Colonic mucosa (tissue), 4 donors: ENCODE measurements at regions not wholly inside any gene's neighbourhood (a gene's known extent, or its start where the extent isn't known, plus 50 kb on each side); places are given as distances from the start of the nearest gene placed in this dataset.
"Not testable (repeated sequence)": the region's sequence is repeated elsewhere in the genome, so short reads cannot be mapped to it uniquely, and the experiment has no call there.

ENCODE experiments used
- DNase-seq: peaks from one replicate; pipeline ENCODE4 v3.0.0-alpha.2; 2020
- H3K27ac ChIP-seq: fragments of 200-600 bp; one replicate; pipeline ENCODE4 v1.8.0; 2021
- H3K27me3 ChIP-seq: fragments of 200-600 bp; one replicate; pipeline ENCODE4 v1.8.0; 2021
- H3K36me3 ChIP-seq: fragments of 200-600 bp; one replicate; pipeline ENCODE4 v1.8.0; 2021
- H3K4me1 ChIP-seq: fragments of 200-600 bp; one replicate; pipeline ENCODE4 v1.8.0; 2021; ENCODE audit warnings: mild to moderate bottlenecking
- H3K4me3 ChIP-seq: fragments of 200-600 bp; one replicate; pipeline ENCODE4 v1.8.0; 2021
- H3K9ac ChIP-seq, 2 donors: one replicate each; pipeline ENCODE4 v1.7.0; 2013; ENCODE audit warnings: control low read depth in 2 of 2, low read depth in 2 of 2, low read length in 2 of 2
- H3K9me3 ChIP-seq: fragments of 200-600 bp; one replicate; pipeline ENCODE4 v1.8.0; 2021
- intact Hi-C: fragments of 100-400 bp; cut with DNase I; formaldehyde crosslinking; loops from one replicate; pipeline ENCODE4 v1.14.1; 2022
- TF ChIP-seq, protein P1 (sequence below): fragments of 200-600 bp; IDR thresholded peaks from one replicate; pipeline ENCODE4 v1.8.0; 2022; ENCODE audit warnings: antibody characterized with exemption, mild to moderate bottlenecking
- donor health status: healthy.
- donor health status: DM: no; HTN: no; CAD: no.
- donor health status: DM: no; HTN: no; CAD: no.

DNA sequence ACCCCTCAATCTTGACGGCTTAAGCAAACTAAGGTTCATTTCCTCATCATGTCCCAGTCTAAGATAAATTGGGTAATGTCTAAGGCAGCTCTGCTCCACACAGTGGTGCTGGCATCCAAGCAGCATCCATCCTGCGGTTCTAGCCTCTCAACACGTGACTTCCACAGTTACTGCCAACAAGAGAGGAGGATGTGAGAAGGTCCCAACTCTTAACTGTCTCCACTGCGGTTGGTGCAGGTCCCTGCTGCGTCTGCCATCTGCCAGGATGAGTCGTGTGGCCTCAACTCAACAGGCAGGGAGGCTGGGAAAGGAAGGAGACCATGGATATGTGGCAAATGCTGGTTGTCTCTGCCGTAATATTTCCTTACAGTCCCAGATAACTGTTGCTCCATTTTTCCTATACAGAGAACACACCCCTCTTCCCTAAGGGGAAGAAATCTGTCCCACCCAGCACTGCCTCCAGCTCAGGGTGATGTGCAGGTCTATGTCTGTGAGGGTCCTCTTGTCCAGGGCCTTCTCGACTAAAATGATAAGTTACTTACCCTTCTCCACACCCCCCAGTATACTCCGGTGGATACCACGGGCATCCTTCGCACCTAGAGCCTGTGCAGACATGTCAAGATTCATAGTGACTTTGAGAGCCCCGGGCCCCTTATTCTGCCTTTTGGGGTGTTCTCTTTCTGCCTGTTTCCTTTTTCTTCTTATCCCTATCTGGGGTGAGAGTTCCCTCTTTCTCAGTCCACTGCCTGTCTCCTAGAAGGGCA lies 64.7 kb downstream of the KCNJ18 start:
- DNase-seq = no peak
- TF ChIP-seq, protein P1, sequence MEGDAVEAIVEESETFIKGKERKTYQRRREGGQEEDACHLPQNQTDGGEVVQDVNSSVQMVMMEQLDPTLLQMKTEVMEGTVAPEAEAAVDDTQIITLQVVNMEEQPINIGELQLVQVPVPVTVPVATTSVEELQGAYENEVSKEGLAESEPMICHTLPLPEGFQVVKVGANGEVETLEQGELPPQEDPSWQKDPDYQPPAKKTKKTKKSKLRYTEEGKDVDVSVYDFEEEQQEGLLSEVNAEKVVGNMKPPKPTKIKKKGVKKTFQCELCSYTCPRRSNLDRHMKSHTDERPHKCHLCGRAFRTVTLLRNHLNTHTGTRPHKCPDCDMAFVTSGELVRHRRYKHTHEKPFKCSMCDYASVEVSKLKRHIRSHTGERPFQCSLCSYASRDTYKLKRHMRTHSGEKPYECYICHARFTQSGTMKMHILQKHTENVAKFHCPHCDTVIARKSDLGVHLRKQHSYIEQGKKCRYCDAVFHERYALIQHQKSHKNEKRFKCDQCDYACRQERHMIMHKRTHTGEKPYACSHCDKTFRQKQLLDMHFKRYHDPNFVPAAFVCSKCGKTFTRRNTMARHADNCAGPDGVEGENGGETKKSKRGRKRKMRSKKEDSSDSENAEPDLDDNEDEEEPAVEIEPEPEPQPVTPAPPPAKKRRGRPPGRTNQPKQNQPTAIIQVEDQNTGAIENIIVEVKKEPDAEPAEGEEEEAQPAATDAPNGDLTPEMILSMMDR = no peak
- H3K4me1 ChIP-seq = no peaks in the 10 kb centered on the region
- no peak overlapping the region for H3K4me3 ChIP-seq
- intact Hi-C loops = no loop called here
- no peak overlapping the region for H3K27ac ChIP-seq
- H3K36me3 ChIP-seq = no peaks in the 10 kb centered on the region
- no peak overlapping the region for H3K9ac ChIP-seq
- H3K27me3 ChIP-seq = no peaks in the 10 kb centered on the region
- H3K9me3 ChIP-seq = no peaks in the 10 kb centered on the region

DNA sequence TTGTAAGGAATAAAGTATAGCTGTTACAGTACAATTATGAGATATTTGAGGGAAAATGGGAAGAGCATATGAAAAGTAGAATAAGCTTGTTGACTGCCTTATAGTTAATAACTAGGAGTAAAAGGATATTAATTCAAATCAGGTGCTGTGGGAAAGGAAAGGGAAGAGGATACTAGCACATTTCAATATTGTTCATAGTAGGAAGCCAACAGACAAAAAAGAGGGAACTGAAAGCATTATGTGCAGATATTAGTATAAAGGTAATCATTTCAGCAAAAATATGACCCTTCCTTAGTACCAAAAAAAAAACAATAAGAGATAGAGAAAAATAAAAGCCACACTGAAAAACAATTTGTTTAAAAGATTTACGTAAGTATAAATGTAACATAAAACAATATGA lies 67.3 kb downstream of the KCNJ18 start:
- H3K27ac ChIP-seq, H3K36me3 ChIP-seq, H3K4me3 ChIP-seq, H3K9me3 ChIP-seq, intact Hi-C loops, H3K4me1 ChIP-seq, DNase-seq, H3K9ac ChIP-seq, H3K27me3 ChIP-seq: not testable (repeated sequence)

DNA sequence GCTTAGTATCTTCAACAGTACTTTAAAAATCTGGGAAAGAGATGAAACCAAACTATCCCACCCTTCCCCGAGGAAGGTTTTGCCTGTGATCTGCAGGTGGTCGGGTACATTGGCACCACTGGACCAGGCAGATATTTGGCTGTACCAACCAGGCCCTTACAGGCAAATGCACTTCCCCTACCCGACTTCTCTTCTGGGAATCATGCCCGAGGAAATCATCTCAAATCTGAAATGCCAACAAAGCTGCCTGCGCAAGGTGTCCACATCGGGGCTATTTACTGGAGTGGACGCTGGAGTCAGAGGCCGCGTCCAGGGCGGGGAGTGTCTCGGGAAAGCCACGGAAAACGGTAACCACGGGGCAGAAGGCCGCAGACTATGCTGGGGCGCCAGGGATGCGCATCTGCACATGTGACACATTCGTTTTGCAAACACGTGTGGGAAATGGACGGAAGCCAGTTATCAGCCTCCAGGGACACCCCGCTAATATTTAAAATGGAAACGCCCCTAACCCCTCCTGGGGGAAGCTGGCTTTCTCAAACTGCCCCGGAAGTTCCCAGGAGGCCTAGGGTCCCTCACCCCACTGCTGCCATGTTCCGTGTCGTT lies 71.5 kb downstream of the KCNJ18 start:
- intact Hi-C loops, H3K36me3 ChIP-seq, H3K9me3 ChIP-seq, H3K4me3 ChIP-seq, H3K27ac ChIP-seq, H3K4me1 ChIP-seq, DNase-seq, H3K9ac ChIP-seq, H3K27me3 ChIP-seq: not testable (repeated sequence)

DNA sequence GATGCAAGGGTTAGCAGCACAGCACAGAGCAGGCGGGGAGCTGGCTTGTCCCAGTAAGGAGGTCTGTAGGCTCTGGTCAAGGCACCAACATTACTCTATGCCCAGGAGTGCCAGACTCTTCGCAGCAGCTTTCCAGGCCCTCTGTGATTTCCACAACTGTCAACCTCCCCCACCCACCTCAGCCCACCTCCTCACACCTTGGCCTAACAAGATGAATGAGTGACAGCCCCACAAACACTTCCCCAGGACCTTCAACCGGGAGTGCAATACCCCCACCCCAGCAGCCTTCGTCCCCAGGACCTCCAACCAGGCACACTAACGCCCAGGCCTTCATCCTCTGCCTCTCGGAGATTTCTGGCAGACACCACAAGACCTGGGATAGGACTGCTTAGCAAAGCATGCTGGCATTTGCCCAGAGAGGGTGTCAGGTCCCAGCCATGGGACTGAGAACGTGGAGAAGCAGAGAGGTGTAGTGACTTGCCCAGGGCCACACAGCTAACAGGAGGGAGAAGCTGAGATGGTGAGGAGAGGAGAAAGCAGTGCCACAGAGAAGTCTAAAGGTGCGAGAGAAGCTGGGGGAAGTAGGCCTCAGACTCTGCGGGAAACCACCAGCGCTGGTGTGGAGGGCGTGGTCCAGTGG lies 73.4 kb downstream of the KCNJ18 start:
- H3K27ac ChIP-seq, H3K27me3 ChIP-seq, H3K9ac ChIP-seq, DNase-seq, H3K4me3 ChIP-seq, intact Hi-C loops, H3K4me1 ChIP-seq, H3K36me3 ChIP-seq, H3K9me3 ChIP-seq: not testable (repeated sequence)

DNA sequence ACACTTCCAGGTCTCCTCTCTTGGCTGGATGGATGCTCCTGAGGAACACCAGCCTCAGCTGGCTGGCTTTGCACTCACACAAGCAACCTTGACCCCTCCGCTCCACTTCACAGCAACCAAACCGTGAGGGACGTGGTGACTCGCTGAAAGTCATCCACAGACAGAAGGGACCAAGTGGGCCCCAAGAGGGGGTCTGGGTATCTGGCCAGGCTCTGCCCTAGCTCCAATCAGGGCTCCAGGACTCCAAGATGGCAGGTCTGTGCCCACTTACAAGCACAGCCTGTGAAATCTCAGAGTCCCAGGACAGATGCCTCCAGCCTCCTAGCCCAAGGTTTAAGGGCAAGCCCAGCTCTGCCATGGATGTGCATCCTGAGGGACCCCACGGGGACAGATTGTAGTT lies 74.2 kb downstream of the KCNJ18 start:
- H3K27me3 ChIP-seq, H3K4me3 ChIP-seq, DNase-seq, H3K27ac ChIP-seq, intact Hi-C loops, H3K36me3 ChIP-seq, H3K4me1 ChIP-seq, H3K9ac ChIP-seq, H3K9me3 ChIP-seq: not testable (repeated sequence)

DNA sequence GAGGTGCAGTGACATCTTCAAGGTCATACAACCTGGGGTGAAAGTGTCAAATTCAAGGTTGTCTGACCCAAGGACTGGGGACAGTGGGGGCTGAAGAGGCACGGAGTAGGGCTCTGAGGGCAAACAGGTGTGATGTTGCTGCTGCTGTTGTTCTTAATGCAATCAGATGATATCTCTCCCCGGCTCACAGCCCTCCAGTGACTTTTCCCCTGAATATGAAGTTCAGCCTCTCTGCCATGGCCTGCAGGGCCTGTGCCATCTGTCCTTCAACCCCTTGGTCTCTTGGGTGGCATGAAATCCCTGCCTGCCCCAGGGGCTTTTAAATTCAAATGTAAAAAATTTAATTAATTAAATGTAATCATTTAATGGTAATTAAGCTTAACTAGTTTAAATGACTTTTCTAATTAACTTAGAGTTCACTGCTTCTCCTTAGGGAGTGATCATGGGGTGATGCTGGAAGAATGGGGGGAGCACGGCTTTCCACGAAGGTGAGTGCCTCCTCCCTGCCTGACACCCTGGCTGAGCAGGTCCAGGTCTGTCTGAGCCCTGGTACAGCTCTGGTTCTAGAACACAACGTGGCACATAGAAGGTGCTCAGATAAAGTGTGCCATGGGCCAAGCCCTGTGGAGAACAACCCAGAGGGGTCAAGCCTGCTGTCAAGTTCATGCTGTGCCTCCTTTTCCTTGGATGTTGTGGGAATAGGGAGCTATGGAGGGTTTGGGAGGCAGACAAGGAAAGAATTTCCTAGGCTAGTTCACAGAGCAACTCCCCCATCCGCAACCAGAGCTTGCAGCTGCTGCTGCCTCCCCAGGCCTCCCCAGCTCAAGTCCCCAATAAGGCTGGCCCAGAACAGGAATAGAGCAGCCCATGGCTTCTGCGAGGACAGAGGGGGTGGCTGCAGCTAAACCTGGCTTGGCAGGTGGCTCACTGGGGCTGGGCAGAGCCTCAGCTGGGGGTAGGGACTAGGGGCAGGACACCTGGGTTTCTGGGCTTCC lies 75.1 kb downstream of the KCNJ18 start:
- H3K9me3 ChIP-seq = not testable (repeated sequence)

DNA sequence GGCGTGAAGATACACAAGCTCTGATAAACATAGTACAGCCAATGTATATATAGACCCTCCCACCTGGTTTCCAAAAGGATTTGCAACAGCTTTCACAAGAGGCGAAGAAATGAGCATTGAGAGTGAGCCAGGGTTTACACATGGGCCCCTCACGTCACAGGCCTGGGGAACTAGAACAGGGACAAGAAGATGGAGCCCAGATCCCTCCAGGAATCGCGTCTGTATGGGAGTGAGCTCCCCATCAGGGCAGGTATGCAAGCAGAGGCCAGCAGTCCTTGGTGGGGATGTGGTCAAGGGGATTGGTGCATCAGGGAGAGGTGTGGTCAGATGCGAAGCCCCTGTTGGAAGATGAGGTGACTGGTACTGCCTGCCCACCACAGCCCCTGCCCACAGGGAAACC lies 75.9 kb downstream of the KCNJ18 start:
- H3K9me3 ChIP-seq, H3K36me3 ChIP-seq, intact Hi-C loops, DNase-seq, H3K9ac ChIP-seq, H3K4me1 ChIP-seq, H3K27ac ChIP-seq, H3K4me3 ChIP-seq, H3K27me3 ChIP-seq: not testable (repeated sequence)

More for the DNA sequence above, 75.1 kb downstream of the KCNJ18 start:
- H3K9ac ChIP-seq, H3K27me3 ChIP-seq, H3K36me3 ChIP-seq, H3K27ac ChIP-seq, H3K4me1 ChIP-seq, DNase-seq, intact Hi-C loops, H3K4me3 ChIP-seq: not testable (repeated sequence)

DNA sequence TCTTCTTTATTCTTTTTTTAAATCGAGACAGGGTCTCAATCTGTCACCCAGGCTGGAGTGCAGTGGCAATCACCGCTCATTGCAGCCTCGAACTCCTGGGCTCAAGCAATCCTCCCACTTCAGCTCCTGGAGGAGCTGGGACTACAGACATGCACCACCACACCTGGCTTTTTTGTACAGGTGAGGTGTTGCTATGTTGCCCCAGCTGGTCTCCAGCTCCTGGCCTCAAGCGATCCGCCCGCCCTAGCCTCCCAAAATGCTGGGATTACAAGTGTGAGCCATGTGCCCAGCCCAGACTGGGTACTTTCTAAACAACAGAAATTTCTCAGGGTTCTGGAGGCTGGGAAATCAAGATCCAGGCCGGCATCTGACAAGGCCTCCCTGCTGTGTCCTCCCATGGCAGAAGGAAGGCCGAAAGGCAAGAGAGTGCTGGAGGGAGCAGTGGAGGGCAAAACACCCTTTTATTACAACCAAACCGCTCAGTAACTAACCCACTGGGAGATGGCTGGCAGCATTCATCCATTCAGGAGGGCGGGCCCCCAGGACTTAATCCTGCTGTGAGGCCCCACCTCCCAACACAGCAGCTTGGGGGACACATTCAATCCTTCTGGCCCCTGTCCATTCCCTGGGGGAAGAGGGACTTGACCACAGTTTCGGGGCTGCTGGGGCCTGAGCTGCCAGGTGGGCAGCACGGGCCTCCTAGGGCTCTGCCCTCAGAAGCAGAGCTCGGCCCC lies 76.6 kb downstream of the KCNJ18 start:
- H3K4me3 ChIP-seq, H3K9me3 ChIP-seq, H3K27me3 ChIP-seq, H3K36me3 ChIP-seq, H3K4me1 ChIP-seq, DNase-seq, H3K27ac ChIP-seq, H3K9ac ChIP-seq, intact Hi-C loops: not testable (repeated sequence)

DNA sequence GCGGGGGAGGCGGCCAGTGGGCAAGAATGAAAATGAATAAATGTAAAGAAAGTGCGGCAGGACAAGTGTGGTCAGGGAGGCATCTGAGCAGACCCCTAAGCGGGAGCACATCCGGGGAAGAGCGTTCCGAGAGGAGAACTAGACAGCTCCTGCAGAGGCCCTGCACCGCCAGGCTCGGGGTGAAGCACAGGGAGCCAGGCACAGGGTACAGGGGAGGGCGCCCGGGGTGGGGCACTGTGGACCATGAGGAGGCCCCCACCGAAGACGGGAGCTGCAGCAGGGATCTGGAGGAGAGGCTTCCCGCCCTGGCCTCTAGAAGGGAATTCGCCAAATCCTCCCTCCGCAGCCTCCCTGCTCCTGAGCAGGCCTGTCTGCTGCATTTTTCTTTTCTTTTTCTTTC lies 77.5 kb downstream of the KCNJ18 start:
- H3K9me3 ChIP-seq, intact Hi-C loops, H3K4me1 ChIP-seq, H3K36me3 ChIP-seq, H3K9ac ChIP-seq, H3K27me3 ChIP-seq, H3K27ac ChIP-seq, H3K4me3 ChIP-seq, DNase-seq: not testable (repeated sequence)

DNA sequence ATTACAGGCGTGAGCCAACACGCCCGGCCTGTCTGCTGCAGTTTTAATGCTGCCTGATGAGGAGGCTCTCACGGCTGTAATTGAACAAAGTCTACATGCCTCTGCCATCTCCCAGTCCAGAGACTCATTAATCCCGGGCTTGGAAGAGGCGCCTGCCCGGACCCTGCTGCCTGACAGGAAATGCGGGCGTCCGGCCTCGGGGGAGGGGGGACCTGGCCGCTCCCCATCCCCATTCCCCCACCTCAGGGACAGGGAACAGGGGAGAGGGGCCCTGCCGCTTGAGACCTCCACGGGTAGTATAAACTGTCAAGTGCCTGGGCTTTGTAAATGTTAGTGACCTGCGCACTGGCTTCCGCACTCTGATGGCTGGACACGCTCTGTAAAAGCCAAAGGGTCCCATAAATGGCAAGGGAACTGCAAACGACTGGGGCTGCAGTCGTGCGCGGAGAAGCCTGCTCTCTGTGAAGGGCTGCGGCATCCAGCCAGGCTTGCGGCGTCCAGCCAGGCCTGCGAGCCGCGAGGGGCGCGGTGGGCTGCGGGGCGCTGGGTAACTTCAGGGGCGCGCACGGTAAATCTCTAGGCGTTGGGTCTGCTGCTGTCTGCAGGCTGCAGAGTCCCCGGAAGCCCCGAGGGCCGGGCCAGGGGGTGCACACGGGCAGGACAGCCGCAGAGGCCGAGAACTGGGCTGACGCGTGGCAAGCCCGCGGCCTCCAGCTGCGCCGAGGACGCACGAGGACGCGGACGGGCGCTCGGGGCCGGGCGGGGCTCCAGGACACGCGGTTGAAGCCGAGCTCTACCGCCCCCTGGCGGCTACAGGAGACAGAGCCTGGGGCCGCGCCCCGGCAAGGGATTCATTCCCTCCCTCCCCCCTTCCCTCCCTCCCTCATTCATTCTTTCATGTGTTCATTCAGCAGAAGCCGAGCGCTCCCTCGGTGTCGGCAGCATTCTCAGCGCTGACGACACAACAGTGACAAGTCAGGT lies 78.4 kb downstream of the KCNJ18 start:
- H3K9ac ChIP-seq, H3K4me1 ChIP-seq, H3K9me3 ChIP-seq, H3K36me3 ChIP-seq, H3K27ac ChIP-seq, H3K27me3 ChIP-seq, DNase-seq, intact Hi-C loops, H3K4me3 ChIP-seq: not testable (repeated sequence)
